Caco-2 (cell line): ENCODE measurements at regions not wholly inside any gene's neighbourhood (a gene's known extent, or its start where the extent isn't known, plus 50 kb on each side); places are given as distances from the start of the nearest gene placed in this dataset.

Experiments
- BruUV-seq: library from RNA; stranded (reverse); fragments of 400-500 nt; replicated peaks from 2 replicates; lab custom pipeline; 2021; lab: Mats Ljungman, UMichigan
- CTCF ChIA-PET: fragments of 300-600 bp; sonication (Branson Sonifier 250); formaldehyde crosslinking; loops from one replicate; lab custom pipeline; 2022; ENCODE audit warnings: antibody characterized with exemption; lab: Charles Lee
- POLR2A ChIA-PET: fragments of 300-600 bp; sonication (Branson Sonifier 250); formaldehyde crosslinking; loops from one replicate; lab custom pipeline; 2022; ENCODE audit warnings: antibody characterized with exemption; lab: Charles Lee
- DNase-seq, 2 experiments: peaks; one replicate each; pipeline versions ENCODE4 v3.0.0 to v3.0.0-alpha.2; 2020 to 2022
- H3K27me3 ChIP-seq: replicated peaks from 2 replicates; pipeline ENCODE4 v1.6.0; 2011; ENCODE audit warnings: low read length; ENCODE audit not compliant: control insufficient read depth, insufficient read depth
- H3K36me3 ChIP-seq: 2 replicates; pipeline ENCODE4 v1.5.1; 2011; ENCODE audit warnings: low read length; ENCODE audit not compliant: control insufficient read depth, insufficient read depth
- H3K4me1 ChIP-seq: fragments of 250-450 bp; sonication (Bioruptor Pico); 2 replicates; pipeline ENCODE4 v1.5.1; 2020; ENCODE audit warnings: mild to moderate bottlenecking
- H3K4me3 ChIP-seq: 2 replicates; pipeline ENCODE4 v1.5.1; 2011; ENCODE audit warnings: low read depth, mild to moderate bottlenecking, control low read depth, low read length
- H3K9me3 ChIP-seq: fragments of 250-450 bp; sonication (Bioruptor Pico); 2 replicates; pipeline ENCODE4 v1.5.1; 2020; ENCODE audit warnings: mild to moderate bottlenecking, moderate library complexity
- H3K27ac Mint-ChIP-seq: one replicate; pipeline ENCODE4 v1.8.0; 2022; ENCODE audit warnings: mixed read lengths; ENCODE audit not compliant: unreplicated experiment
- H3K27me3 Mint-ChIP-seq: one replicate; pipeline ENCODE4 v1.8.0; 2022; ENCODE audit warnings: mixed read lengths; ENCODE audit not compliant: insufficient read depth, unreplicated experiment
- H3K36me3 Mint-ChIP-seq: one replicate; pipeline ENCODE4 v1.8.0; 2022; ENCODE audit warnings: mild to moderate bottlenecking, mixed read lengths; ENCODE audit not compliant: insufficient read depth, unreplicated experiment
- H3K4me1 Mint-ChIP-seq: one replicate; pipeline ENCODE4 v1.8.0; 2022; ENCODE audit warnings: low read depth, mixed read lengths; ENCODE audit not compliant: unreplicated experiment
- H3K4me3 Mint-ChIP-seq: one replicate; pipeline ENCODE4 v1.8.0; 2022; ENCODE audit warnings: mild to moderate bottlenecking, moderate library complexity, mixed read lengths; ENCODE audit not compliant: unreplicated experiment
- H3K9me3 Mint-ChIP-seq: one replicate; pipeline ENCODE4 v1.8.0; 2022; ENCODE audit warnings: mixed read lengths; ENCODE audit not compliant: unreplicated experiment
- CTCF ChIP-seq, 2 experiments: fragments of 200-600 bp in 1 of 2; IDR thresholded peaks; 1 replicate in 1 of 2; 2 replicates in 1 of 2; pipeline versions ENCODE4 v1.5.1 to v1.8.0; 2011 to 2022; ENCODE audit warnings: antibody characterized with exemption in 1 of 2, control low read depth in 1 of 2, inconsistent platforms in 1 of 2, low read depth in 1 of 2, low read length in 1 of 2, mild to moderate bottlenecking in 1 of 2, moderate library complexity in 1 of 2; ENCODE audit not compliant: insufficient read depth in 1 of 2, severe bottlenecking in 1 of 2, unreplicated experiment in 1 of 2
- intact Hi-C: fragments of 100-400 bp; cut with micrococcal nuclease; formaldehyde crosslinking; loops from one replicate; pipeline ENCODE4 v1.10.0; 2022; ENCODE audit not compliant: unreplicated experiment

- no peaks in the 10 kb centered on the region for H3K36me3 ChIP-seq
- no TSS peak for BruUV-seq
- no peak overlapping the region for H3K4me3 ChIP-seq
- intact Hi-C loops, result no loop called here
- Mint-ChIP-seq H3K9me3 (no peaks in the 10 kb centered on the region), H3K4me3 (no peak overlapping the region), H3K27ac (no peak overlapping the region), H3K36me3 (no peaks in the 10 kb centered on the region), H3K4me1 (no peaks in the 10 kb centered on the region), H3K27me3 (no peaks in the 10 kb centered on the region)
- no peaks in the 10 kb centered on the region for H3K9me3 ChIP-seq
- no peaks in the 10 kb centered on the region for H3K27me3 ChIP-seq
- ChIA-PET POLR2A (no interaction called here), CTCF (no interaction called here)
- no peak for TF ChIP-seq CTCF (IDR thresholded peaks at IDR 0.05; ENCODE audit: insufficient read depth in 1 of 2, low read depth in 1 of 2, low read length in 1 of 2, severe bottlenecking in 1 of 2, unreplicated experiment in 1 of 2)
- no peak for DNase-seq
- H3K4me1 ChIP-seq, result no peaks in the 10 kb centered on the region
Observed at GRCh38 chr4:41396869-41397268, 140.1 kb downstream of the UCHL1 start.

GRCh38 chr4:41399231-41399630 is 138.7 kb upstream of the LIMCH1 start:
- DNase-seq, result no peak
- Histone ChIP-seq H3K4me3 (no peak overlapping the region), H3K9me3 (no peaks in the 10 kb centered on the region), H3K36me3 (no peaks in the 10 kb centered on the region), H3K4me1 (no peaks in the 10 kb centered on the region), H3K27me3 (no peaks in the 10 kb centered on the region)
- ChIA-PET POLR2A (no interaction called here), CTCF (no interaction called here)
- no peak overlapping the region for H3K27ac Mint-ChIP-seq
- H3K27me3 Mint-ChIP-seq, result no peaks in the 10 kb centered on the region
- H3K36me3 Mint-ChIP-seq, result no peaks in the 10 kb centered on the region
- H3K4me3 Mint-ChIP-seq, result no peak overlapping the region
- no peaks in the 10 kb centered on the region for H3K9me3 Mint-ChIP-seq
- TF ChIP-seq CTCF (IDR thresholded peaks at IDR 0.05; ENCODE audit: insufficient read depth in 1 of 2, low read depth in 1 of 2, low read length in 1 of 2, severe bottlenecking in 1 of 2, unreplicated experiment in 1 of 2), result no peak
- no TSS peak for BruUV-seq
- no peaks in the 10 kb centered on the region for H3K4me1 Mint-ChIP-seq
- intact Hi-C loops, result no loop called here

- Histone ChIP-seq H3K4me3 (no peak overlapping the region), H3K27me3 (no peaks in the 10 kb centered on the region), H3K36me3 (no peaks in the 10 kb centered on the region), H3K9me3 (no peaks in the 10 kb centered on the region), H3K4me1 (no peaks in the 10 kb centered on the region)
- Mint-ChIP-seq H3K9me3 (no peaks in the 10 kb centered on the region), H3K27ac (no peak overlapping the region), H3K4me1 (no peaks in the 10 kb centered on the region), H3K27me3 (no peaks in the 10 kb centered on the region), H3K36me3 (no peaks in the 10 kb centered on the region), H3K4me3 (no peak overlapping the region)
- DNase-seq, result no peak
- intact Hi-C loops, result no loop called here
- ChIA-PET POLR2A (no interaction called here), CTCF (no interaction called here)
- no TSS peak for BruUV-seq
- TF ChIP-seq CTCF (IDR thresholded peaks at IDR 0.05; ENCODE audit: insufficient read depth in 1 of 2, low read depth in 1 of 2, low read length in 1 of 2, severe bottlenecking in 1 of 2, unreplicated experiment in 1 of 2), result no peak
Observed at GRCh38 chr4:41400296-41400695, 137.7 kb upstream of the LIMCH1 start.
